ENCODE measurements at regions not wholly inside any gene's neighbourhood (a gene's known extent, or its start where the extent isn't known, plus 50 kb on each side); places are given as distances from the start of the nearest gene placed in this dataset.

GRCh38 chr7:109950821-109951564 is 1139.9 kb upstream of the LRRN3 start:
- intact Hi-C loops (cut with DNase I), result no loop called here
- Histone ChIP-seq H3K9me3 (no peaks in the 10 kb centered on the region), H3K4me1 (no peaks in the 10 kb centered on the region), H3K36me3 (replicated peaks in 1 of 2; ENCODE audit: insufficient read depth in 1 of 2, low read depth in 2 of 2) (no peaks in the 10 kb centered on the region), H3K27me3 (no peaks in the 10 kb centered on the region), H3K4me3 (no peak overlapping the region), H3K27ac (no peak overlapping the region)
- TF ChIP-seq CTCF (IDR thresholded peaks at IDR 0.05), result no peak
- TF ChIP-seq POLR2A (IDR thresholded peaks at IDR 0.05), result no peak
- 32 to 35% methylated on average over 3 of the region's 3 CpGs for WGBS, 2 donors
- DNase-seq, result no peak
- ATAC-seq, result no peak

GRCh38 chr7:109951565-109951928 is 1139.4 kb upstream of the LRRN3 start:
- WGBS, 2 donors, result 72 to 78% methylated on average over 4 of the region's 4 CpGs
- no peak overlapping the region for H3K27ac ChIP-seq
- DNase-seq (no peak), ATAC-seq (no peak)
- no peaks in the 10 kb centered on the region for H3K9me3 ChIP-seq
- no peak for TF ChIP-seq POLR2A (IDR thresholded peaks at IDR 0.05)
- no peak for TF ChIP-seq CTCF (IDR thresholded peaks at IDR 0.05)
- no peaks in the 10 kb centered on the region for H3K27me3 ChIP-seq
- H3K36me3 ChIP-seq (replicated peaks in 1 of 2; ENCODE audit: insufficient read depth in 1 of 2, low read depth in 2 of 2), result no peaks in the 10 kb centered on the region
- intact Hi-C loops (cut with DNase I), result no loop called here
- no peak overlapping the region for H3K4me3 ChIP-seq
- H3K4me1 ChIP-seq, result no peaks in the 10 kb centered on the region

GRCh38 chr7:109955986-109956385 is 1134.9 kb upstream of the LRRN3 start:
- no peaks in the 10 kb centered on the region for H3K27me3 ChIP-seq
- H3K36me3 ChIP-seq (replicated peaks in 1 of 2; ENCODE audit: insufficient read depth in 1 of 2, low read depth in 2 of 2), result no peaks in the 10 kb centered on the region
- H3K9me3 ChIP-seq, result no peaks in the 10 kb centered on the region
- no peak overlapping the region for H3K4me3 ChIP-seq
- no peak overlapping the region for H3K27ac ChIP-seq
- no peak for DNase-seq
- no peak for TF ChIP-seq CTCF (IDR thresholded peaks at IDR 0.05)
- TF ChIP-seq POLR2A (IDR thresholded peaks at IDR 0.05), result no peak
- ATAC-seq, result no peak
- intact Hi-C loops (cut with DNase I), result no loop called here
- no peaks in the 10 kb centered on the region for H3K4me1 ChIP-seq

- no peak for TF ChIP-seq POLR2A (IDR thresholded peaks at IDR 0.05)
- TF ChIP-seq CTCF (IDR thresholded peaks at IDR 0.05), result no peak
- Histone ChIP-seq H3K36me3 (replicated peaks in 1 of 2; ENCODE audit: insufficient read depth in 1 of 2, low read depth in 2 of 2) (no peaks in the 10 kb centered on the region), H3K27ac (no peak overlapping the region), H3K4me3 (no peak overlapping the region), H3K9me3 (no peaks in the 10 kb centered on the region), H3K4me1 (no peaks in the 10 kb centered on the region), H3K27me3 (no peaks in the 10 kb centered on the region)
- intact Hi-C loops (cut with DNase I), result no loop called here
- no peak for DNase-seq
- no peak for ATAC-seq
Observed at GRCh38 chr7:109956916-109957315, 1134.0 kb upstream of the LRRN3 start.

- 91 to 95% methylated on average over 3 of the region's 3 CpGs for WGBS, 2 donors
- no peak for DNase-seq
- Histone ChIP-seq H3K27ac (no peak overlapping the region), H3K4me1 (no peaks in the 10 kb centered on the region), H3K4me3 (no peak overlapping the region), H3K36me3 (replicated peaks in 1 of 2; ENCODE audit: insufficient read depth in 1 of 2, low read depth in 2 of 2) (no peaks in the 10 kb centered on the region), H3K9me3 (no peaks in the 10 kb centered on the region), H3K27me3 (no peaks in the 10 kb centered on the region)
- TF ChIP-seq POLR2A (IDR thresholded peaks at IDR 0.05) (no peak), CTCF (IDR thresholded peaks at IDR 0.05) (no peak)
- intact Hi-C loops (cut with DNase I), result no loop called here
- no peak for ATAC-seq
Observed at GRCh38 chr7:109963741-109964140, 1127.2 kb upstream of the LRRN3 start.

Data from body of pancreas (tissue), 4 donors.